Transverse colon (tissue), 3 donors: ENCODE measurements at regions not wholly inside any gene's neighbourhood (a gene's known extent, or its start where the extent isn't known, plus 50 kb on each side); places are given as distances from the start of the nearest gene placed in this dataset.

Experiments
- EP300 ChIP-seq: sonication (generic); formaldehyde crosslinking; IDR thresholded peaks from one replicate; pipeline ENCODE4 v1.6.1; 2017; ENCODE audit warnings: antibody characterized with exemption, low read depth
- POLR2A ChIP-seq: fragments of 450-650 bp; IDR thresholded peaks from one replicate; pipeline ENCODE4 v1.6.1; 2016; ENCODE audit warnings: antibody characterized with exemption, mild to moderate bottlenecking, moderate library complexity
- TF ChIP-seq, protein P1 (sequence below), 5 experiments: fragments of 200-600 bp in 3 of 5; fragments of 450-650 bp in 2 of 5; sonication (generic) in 3 of 5; IDR thresholded peaks; 1 replicate in 2 of 5; 2 replicates in 3 of 5; pipeline ENCODE4 v1.5.1; 2016 to 2017; ENCODE audit warnings: antibody characterized with exemption in 5 of 5, inconsistent platforms in 3 of 5, mild to moderate bottlenecking in 2 of 5, moderate library complexity in 1 of 5

DNA sequence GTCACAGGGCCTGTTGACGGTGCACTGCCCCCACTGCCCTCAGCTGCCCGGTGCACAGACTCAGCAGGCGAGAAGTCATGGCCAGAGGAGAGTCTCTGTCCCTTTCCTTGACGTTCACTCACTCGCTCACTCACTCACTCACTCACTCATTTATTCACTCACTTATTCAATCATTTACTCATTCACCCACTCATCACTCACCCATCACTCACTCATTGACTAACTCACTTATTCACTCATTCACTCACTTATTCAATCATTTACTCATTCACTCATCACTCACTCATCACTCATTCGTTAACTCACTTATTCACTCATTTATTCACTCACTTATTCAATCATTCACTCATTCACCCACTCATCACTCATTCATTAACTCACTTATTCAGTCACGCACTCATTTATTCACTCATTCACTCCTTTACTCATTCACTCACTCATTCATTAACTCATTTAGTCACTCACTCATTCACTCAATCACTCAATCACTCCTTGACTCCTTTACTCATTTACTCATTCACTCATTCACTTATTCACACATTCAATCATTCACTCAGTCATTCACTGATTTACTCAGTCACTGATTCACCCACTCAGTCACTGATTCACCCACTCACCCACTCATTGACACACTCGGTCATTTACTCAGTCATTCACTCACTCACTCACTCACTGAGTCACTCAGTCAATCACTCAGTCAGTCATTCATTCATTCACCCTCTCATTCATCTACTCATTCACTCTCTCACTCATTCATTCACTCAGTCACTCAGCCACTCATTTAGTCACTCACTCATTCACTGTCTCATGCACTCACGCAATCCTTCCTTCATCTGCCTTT, 1193.5 kb downstream of the BRD1 start:
- TF ChIP-seq EP300: no peak
- TF ChIP-seq, protein P1, sequence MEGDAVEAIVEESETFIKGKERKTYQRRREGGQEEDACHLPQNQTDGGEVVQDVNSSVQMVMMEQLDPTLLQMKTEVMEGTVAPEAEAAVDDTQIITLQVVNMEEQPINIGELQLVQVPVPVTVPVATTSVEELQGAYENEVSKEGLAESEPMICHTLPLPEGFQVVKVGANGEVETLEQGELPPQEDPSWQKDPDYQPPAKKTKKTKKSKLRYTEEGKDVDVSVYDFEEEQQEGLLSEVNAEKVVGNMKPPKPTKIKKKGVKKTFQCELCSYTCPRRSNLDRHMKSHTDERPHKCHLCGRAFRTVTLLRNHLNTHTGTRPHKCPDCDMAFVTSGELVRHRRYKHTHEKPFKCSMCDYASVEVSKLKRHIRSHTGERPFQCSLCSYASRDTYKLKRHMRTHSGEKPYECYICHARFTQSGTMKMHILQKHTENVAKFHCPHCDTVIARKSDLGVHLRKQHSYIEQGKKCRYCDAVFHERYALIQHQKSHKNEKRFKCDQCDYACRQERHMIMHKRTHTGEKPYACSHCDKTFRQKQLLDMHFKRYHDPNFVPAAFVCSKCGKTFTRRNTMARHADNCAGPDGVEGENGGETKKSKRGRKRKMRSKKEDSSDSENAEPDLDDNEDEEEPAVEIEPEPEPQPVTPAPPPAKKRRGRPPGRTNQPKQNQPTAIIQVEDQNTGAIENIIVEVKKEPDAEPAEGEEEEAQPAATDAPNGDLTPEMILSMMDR (IDR thresholded peaks at IDR 0.05): no peak
- no peak for TF ChIP-seq POLR2A
